GM23338 (cell line): ENCODE measurements at regions not wholly inside any gene's neighbourhood (a gene's known extent, or its start where the extent isn't known, plus 50 kb on each side); places are given as distances from the start of the nearest gene placed in this dataset.

Experiments
- CREB1 ChIP-seq: fragments of 250-450 bp; sonication (Bioruptor Pico); IDR thresholded peaks from 2 replicates; pipeline ENCODE4 v1.5.0; 2020; ENCODE audit warnings: low read depth, mild to moderate bottlenecking, moderate library complexity
- EZH2 ChIP-seq: fragments of 200-600 bp; sonication (generic); IDR thresholded peaks from one replicate; pipeline ENCODE4 v1.8.0; 2017; ENCODE audit warnings: antibody characterized with exemption, mild to moderate bottlenecking, low read depth; ENCODE audit not compliant: unreplicated experiment
- EZH2phosphoT487 ChIP-seq: fragments of 200-600 bp; sonication (generic); IDR thresholded peaks from one replicate; pipeline ENCODE4 v1.8.1; 2018; ENCODE audit warnings: antibody characterized with exemption; ENCODE audit not compliant: unreplicated experiment
- JUNB ChIP-seq: IDR thresholded peaks from one replicate; pipeline ENCODE4 v1.6.1; 2016; ENCODE audit warnings: antibody characterized with exemption; ENCODE audit not compliant: unreplicated experiment
- POLR2AphosphoS5 ChIP-seq: IDR thresholded peaks from 2 replicates; pipeline ENCODE4 v1.6.1; 2016; ENCODE audit warnings: antibody characterized with exemption, low read depth
- ZNF331 ChIP-seq: fragments of 250-450 bp; sonication (Bioruptor Pico); IDR thresholded peaks from 2 replicates; pipeline ENCODE4 v1.5.0; 2020; ENCODE audit warnings: low read depth, mild to moderate bottlenecking, moderate library complexity
- TF ChIP-seq, protein P1 (sequence below), 2 experiments: fragments of 200-600 bp in 1 of 2; sonication (generic) in 1 of 2; conservative IDR thresholded peaks; 2 replicates each; pipeline versions ENCODE4 v1.5.1 to v1.6.1; 2016 to 2017; ENCODE audit warnings: antibody characterized with exemption in 2 of 2, low read depth in 2 of 2, mild to moderate bottlenecking in 2 of 2, moderate library complexity in 1 of 2
- TF ChIP-seq, protein P2 (sequence below): IDR thresholded peaks from 2 replicates; pipeline ENCODE4 v1.6.1; 2016; ENCODE audit warnings: antibody characterized with exemption
- TF ChIP-seq, protein P3 (sequence below): IDR thresholded peaks from one replicate; pipeline ENCODE4 v1.6.1; 2018; ENCODE audit warnings: antibody characterized with exemption; ENCODE audit not compliant: unreplicated experiment

DNA sequence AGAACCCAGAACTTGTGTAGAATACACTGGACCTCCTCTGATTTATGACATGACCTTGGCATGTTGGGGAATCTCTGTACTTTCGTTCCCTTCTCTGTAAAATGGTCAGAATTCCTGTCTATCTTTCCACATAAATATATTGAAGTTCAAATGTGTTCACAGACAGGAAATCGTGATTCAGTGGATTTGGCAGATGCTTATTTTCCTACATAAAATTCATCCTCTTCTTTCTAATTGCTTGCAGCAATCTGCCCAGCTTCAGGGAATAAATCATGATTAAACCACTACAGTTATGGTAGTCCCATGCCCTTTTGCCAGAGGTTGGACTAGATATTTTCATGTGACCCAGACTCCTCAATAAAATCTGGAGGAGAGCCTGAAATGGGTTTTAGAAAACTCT is 52.1 kb upstream of the ARL15 start:
- TF ChIP-seq, protein P1, sequence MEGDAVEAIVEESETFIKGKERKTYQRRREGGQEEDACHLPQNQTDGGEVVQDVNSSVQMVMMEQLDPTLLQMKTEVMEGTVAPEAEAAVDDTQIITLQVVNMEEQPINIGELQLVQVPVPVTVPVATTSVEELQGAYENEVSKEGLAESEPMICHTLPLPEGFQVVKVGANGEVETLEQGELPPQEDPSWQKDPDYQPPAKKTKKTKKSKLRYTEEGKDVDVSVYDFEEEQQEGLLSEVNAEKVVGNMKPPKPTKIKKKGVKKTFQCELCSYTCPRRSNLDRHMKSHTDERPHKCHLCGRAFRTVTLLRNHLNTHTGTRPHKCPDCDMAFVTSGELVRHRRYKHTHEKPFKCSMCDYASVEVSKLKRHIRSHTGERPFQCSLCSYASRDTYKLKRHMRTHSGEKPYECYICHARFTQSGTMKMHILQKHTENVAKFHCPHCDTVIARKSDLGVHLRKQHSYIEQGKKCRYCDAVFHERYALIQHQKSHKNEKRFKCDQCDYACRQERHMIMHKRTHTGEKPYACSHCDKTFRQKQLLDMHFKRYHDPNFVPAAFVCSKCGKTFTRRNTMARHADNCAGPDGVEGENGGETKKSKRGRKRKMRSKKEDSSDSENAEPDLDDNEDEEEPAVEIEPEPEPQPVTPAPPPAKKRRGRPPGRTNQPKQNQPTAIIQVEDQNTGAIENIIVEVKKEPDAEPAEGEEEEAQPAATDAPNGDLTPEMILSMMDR (conservative IDR thresholded peaks at IDR 0.05; ENCODE audit: low read depth in 2 of 2), result no peak
- TF ChIP-seq POLR2AphosphoS5 (no peak), EZH2 (no peak), EZH2phosphoT487 (no peak), JUNB (no peak), ZNF331 (CRISPR knock-in tag) (no peak), CREB1 (CRISPR knock-in tag) (no peak)
- TF ChIP-seq, protein P2, sequence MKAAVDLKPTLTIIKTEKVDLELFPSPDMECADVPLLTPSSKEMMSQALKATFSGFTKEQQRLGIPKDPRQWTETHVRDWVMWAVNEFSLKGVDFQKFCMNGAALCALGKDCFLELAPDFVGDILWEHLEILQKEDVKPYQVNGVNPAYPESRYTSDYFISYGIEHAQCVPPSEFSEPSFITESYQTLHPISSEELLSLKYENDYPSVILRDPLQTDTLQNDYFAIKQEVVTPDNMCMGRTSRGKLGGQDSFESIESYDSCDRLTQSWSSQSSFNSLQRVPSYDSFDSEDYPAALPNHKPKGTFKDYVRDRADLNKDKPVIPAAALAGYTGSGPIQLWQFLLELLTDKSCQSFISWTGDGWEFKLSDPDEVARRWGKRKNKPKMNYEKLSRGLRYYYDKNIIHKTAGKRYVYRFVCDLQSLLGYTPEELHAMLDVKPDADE, result no peak
- TF ChIP-seq, protein P3, sequence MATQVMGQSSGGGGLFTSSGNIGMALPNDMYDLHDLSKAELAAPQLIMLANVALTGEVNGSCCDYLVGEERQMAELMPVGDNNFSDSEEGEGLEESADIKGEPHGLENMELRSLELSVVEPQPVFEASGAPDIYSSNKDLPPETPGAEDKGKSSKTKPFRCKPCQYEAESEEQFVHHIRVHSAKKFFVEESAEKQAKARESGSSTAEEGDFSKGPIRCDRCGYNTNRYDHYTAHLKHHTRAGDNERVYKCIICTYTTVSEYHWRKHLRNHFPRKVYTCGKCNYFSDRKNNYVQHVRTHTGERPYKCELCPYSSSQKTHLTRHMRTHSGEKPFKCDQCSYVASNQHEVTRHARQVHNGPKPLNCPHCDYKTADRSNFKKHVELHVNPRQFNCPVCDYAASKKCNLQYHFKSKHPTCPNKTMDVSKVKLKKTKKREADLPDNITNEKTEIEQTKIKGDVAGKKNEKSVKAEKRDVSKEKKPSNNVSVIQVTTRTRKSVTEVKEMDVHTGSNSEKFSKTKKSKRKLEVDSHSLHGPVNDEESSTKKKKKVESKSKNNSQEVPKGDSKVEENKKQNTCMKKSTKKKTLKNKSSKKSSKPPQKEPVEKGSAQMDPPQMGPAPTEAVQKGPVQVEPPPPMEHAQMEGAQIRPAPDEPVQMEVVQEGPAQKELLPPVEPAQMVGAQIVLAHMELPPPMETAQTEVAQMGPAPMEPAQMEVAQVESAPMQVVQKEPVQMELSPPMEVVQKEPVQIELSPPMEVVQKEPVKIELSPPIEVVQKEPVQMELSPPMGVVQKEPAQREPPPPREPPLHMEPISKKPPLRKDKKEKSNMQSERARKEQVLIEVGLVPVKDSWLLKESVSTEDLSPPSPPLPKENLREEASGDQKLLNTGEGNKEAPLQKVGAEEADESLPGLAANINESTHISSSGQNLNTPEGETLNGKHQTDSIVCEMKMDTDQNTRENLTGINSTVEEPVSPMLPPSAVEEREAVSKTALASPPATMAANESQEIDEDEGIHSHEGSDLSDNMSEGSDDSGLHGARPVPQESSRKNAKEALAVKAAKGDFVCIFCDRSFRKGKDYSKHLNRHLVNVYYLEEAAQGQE, result no peak
